ENCODE measurements at regions not wholly inside any gene's neighbourhood (a gene's known extent, or its start where the extent isn't known, plus 50 kb on each side); places are given as distances from the start of the nearest gene placed in this dataset.

DNA sequence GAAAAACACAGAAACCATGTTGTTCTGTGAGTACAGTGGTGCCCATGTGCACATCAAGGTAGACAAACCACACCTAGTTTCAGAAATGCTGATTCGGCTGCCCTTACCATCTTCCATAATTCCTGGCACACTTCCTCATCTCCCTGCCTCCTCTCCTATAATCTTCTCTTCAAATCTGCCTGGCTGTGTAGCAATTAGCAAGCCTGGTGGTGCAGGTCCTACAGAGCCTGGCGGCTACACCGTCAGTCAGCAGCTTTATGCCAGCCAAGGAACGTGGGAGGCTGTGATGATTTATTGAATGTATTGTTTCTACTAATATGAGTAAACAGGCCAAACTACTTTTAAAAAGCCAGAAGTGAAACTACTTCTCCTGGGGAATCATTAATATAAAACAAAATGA is 106.8 kb downstream of the SEMA6D start:
- peak; percentile 10 for DNase-seq

DNA sequence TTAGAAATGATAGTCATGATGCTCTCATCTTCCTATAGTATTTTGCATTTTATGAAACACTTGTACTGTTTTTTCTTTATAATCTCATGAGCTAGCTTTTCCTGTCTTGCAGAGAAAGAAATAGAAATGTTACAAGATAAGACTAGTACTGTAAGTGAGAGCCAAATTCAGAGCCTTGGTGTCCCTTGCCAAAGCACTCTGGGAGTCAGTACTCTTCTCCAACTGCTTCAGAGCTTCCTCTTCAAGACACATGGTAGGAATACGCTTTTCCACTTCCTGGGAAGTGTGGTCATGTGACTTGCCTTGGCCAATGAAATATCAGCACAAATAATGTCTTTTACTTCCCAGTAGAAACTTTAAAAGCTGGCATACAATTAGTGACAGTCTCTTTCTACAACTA is 112.4 kb downstream of the SEMA6D start:
- no peak for DNase-seq

DNA sequence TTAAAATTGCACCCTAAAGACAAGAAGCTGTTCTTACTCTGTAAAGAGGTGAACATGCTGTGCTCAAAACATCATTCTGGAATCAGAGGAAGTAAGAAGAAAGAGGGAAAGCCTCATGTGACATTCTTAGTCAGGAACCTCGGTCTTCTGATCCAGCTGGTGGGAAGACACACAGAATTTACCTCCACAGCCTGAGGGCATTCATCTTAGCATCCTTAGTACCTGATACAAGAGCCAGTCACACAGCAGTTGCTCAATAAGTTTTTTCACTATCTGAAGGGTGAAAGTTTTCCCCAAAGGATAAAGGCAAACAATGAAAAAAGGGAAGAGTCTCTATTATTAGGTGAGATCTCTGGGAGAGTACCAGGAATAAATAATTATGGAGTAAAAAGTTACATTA is 116.8 kb downstream of the SEMA6D start:
- DNase-seq, result no peak

DNA sequence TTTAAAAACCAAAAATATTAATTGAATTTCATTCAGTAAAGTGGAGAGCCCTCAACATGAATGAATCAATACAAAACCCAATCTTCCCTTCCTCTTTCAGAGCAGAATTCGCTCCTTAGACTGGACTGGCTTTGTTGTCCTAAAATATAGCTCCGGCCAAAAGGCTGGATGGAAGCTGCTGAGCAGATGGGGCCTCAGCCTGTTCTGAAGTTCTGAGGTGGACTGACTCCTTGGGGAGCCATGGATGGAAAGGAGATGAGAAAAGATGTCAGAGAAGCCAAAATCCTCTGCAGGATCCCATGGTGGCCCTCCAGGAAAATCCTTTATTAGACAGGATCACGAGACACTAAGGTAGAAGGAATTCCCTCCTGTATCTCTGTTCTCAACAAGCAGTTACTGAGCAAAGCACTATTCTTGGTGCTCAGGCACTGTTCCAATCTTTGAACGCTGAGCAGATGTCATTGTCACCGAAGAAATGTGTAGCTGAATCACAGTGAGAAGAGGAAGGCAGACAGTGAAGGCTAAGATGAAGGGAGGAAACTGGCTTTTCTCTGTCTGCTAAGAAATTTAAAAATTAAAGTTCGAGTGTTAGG is 122.0 kb downstream of the SEMA6D start:
- no peak for DNase-seq

DNA sequence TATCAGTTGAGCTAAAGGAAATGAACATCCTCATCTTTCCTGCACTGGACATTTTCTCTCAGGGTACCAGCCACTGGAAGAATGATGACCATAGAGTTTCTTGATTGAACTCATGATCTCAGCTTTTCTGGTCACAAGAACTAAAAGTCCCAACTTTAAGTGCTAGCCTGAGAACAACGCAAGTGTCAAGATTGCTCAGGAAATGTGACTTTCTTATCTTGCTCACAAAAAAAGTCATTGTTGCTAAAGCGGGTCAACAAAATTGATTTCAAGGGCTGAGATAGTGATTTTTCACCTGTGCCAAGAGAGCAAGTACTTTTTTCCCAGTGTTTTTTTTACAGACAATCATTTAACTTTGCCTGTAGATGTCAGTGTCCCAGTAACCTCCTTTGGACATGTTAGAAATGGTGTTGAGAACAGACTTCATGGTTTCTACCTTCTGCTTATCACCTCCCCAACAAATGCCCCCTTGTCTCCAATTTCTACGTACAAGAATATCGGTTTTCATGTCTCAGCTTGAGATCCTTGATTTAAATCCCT is 125.9 kb downstream of the SEMA6D start:
- no peak for DNase-seq

DNA sequence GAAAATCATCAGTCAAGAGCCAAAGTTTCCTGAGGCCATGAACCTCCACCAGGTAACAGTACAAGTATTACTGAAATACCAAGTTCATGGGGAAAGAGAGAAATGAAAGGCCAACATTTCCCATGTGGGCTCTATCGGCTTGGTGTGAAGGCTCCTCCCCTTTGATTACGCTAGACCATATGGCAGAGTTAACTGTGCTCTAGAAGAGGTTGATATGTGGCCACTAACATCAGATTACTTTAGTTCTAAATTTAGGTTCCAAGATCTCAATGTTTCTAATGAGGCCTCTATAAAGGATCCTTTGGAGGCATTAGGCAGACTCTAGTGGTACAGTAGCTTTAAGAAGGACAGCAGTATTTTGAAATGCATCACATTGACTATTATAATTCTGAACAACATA is 127.1 kb downstream of the SEMA6D start:
- DNase-seq, result no peak

DNA sequence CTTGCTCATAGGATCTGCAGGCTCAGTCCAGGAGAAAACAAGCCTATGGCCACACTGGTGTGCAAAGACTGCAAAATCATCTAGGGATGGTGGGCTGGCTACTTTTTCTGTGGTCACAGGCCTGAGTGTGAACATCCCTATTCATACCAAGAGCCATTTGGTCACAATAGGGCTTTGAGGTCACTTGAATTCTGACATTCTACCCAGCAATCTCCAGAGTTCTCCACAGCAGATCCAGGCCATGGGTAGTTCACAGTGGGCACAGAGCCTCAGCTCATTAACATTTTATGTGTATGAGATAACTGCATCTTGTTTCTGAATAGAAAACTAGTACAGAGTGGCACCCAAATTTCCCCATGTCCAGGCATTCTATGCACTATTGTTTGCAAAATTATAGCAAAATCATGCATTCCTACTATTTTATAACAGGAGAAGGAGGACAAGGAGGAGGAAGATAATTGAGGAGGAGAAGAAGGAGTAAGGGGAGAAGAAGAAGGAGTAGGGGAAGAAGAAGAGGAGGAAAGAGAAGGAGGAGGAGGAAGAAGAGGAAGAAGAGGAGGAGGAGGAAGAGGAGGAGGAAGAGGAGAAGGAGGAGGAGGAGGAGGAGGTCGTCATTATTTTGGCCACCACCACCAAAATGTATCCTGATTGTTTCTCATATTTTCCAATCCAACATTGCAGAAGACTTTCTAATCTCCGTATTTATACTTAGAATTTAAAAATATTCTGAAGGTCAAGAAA is 129.0 kb downstream of the SEMA6D start:
- DNase-seq, result no peak

DNA sequence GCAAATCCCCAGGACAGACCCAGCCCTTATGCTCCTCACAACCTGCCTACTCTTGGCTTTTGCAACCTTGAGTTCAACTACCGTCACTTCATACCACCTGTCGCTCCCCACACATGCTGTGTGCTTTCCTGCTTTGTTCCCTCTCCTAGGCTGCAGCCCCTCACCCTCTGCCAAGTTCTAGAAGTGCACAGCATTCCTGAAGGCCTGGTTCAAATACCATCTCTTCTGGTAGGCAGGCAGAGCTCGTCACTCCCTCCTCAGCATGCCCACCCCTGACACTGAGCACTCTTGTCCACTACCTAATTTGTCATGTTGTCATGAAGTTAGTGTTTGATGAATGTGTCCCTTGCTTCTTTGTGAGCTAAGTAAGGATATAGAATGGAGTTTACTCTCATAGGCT is 129.6 kb downstream of the SEMA6D start:
- no peak for DNase-seq

DNA sequence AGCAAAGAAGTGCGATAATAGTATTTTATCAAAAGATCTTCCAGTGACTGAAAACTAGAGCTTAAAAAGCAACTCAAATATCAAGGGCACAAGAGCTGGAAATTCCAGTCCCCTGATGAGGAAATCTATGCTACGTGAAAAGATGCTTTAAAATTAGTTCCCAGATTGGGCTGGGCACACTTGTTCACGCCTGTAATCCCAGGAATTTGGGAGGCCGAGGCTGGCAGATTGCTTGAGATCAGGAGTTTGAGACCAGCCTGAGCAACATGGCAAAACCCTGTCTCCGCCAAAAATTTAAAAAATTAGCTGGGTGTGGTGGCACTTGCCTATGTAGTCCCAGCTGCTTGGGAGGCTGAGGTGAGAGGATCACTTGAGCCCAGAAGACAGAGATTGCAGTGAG is 138.8 kb downstream of the SEMA6D start:
- no peak for DNase-seq

DNA sequence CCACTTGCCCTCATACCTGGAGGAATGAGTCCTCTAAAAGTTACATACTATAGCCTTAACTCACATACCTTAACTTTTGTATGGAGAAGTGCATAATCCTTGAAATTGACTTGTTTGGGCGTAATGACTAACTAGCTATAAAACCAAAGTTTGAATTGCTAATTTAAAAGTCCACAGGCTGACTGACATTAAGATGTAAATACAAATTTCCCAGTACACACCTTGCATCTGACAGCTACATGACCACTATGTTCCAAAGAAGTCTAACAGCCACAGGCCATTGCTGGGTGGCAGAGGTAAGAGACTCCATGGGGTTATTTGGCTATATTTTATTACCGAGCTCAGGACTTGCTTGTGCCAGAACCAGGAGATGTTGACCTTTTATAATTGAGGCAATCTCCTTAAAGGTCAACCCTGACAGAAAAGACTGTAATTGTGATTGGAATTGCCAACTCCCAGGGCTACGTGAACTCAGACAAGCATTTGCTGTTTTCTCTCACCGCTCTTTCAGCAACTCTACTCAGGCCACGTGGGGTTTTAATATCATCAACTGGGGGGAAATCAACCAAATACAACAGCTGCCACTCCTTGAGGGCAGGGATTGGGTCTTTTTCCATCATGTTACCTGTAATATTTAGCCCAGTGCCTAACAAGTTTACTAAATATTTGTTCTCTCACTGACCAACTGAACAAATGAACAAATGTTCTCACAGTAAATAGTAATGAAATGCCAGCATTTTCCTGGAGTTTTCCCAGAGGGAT is 139.9 kb downstream of the SEMA6D start:
- no peak for DNase-seq

DNA sequence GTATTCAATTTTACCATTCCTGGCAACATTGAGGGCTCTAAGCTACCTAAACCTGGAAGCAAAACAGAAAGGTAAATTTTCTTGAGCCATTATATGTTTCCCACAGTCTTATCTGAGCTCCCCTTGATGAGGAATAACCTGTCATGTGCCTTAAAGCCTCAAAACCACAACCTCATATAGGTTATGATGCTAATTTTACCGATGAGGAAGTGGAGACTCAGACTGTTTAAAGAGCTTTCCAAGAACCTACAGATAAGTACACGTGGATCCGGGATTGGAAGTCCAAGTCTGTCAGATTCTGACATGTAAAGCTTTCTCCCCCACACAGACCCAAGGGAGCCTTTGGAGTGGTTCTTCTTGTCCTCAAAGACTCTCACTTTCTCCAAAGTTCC is 140.5 kb downstream of the SEMA6D start:
- no peak for DNase-seq

DNA sequence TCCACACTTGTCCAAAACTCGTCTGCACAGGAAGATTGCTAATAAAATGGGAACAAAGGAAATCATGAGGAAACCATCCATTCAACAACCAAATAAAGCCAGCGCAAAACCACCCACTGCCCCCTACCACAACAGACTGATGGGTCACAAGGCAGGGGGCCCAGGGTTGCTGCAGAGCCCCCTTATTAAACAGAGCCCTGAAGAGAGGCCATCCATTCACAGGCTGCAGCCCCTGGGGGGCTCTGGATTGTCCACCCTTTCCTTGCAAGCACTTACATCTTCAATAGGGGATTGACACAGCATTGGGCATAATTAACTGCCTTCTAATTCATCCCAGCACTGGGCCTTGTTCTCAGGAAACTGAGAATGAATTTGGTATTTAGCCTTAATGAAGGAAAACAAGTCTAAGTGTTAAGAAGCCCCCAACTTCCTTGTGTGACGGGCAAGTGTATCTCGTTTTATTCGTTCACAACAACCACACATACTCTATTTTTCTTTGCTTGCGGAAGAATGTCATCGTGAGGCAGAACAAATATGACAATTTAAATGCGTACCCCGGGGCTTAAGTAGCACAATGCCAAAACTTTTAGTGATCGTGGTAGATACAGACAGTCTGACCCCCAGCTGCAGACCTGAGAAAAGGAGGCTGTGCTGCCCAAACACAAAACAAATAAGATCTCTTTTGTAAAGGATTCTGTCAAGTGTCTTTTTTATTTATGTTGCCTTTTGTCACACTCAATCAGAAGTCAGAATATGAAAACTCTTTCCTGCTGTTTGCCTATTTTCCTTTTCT is 144.0 kb downstream of the SEMA6D start:
- no peak for DNase-seq

DNA sequence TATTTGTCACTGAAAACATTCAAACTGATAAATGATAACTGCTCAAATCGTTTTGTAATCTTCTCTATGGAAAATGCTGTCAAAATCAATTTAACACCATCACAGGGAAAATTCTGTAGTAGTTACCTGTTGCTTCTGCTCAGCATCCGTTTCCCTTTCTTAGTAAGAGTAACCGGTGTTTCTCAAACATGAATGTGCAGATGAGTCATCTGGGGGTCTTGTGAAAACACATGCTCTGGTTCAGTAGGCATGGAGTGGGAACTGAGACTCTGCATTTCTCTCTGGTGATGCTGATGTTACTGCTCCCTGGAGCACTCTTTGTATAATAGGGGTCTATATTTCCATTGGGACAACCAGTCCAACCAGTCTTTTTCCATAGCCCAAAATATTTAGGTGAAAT is 145.1 kb downstream of the SEMA6D start:
- DNase-seq, result no peak

DNA sequence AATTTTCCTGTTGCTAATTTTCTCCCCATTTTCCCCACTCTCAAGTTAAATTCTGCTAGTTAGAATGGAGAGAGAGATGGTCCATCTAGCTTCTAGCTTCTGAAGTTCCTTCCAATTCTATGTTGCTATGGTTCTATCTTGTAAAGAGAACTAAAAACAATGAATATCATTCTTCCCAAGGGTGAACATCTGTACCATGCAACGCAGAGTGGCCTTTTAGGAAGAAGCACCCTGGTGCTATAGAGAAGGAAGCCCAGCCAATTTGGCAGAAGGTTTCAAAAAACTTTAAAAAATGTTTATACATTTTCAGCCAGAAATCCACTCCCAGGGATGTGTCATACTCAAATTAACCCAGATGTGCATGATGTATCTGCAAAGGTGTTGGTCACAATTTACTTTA is 149.1 kb downstream of the SEMA6D start:
- no peak for DNase-seq

DNA sequence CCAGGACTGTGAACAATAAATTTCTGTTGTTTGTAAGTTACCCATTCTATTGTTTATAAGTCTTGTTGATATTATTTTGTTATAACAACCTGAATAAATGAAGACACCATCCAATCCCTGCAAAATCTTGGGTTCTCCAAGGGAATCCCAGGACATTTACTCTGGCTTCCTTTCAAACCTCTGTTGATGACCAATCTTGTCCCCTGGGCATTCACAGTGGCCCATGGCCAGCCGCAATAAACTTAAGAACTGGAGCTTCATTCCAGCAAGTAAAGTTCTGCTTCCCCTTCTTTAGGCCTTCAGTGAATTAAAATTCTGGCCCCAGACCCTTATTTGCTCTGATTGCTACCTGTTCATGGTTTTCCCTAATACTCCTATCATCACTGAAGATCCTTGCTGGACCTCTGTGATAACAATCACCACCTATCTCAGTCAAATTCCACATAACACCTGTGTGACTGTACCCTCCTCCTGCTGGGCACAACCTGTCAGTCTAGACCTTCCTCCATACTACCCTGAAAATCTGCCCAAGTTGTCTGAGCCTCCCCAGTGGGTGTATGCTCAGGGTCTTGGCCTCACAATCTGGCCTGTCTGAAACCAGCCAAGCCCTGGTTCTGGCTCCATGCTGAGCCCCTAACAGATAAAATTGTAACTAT is 153.1 kb downstream of the SEMA6D start:
- no peak for DNase-seq

DNA sequence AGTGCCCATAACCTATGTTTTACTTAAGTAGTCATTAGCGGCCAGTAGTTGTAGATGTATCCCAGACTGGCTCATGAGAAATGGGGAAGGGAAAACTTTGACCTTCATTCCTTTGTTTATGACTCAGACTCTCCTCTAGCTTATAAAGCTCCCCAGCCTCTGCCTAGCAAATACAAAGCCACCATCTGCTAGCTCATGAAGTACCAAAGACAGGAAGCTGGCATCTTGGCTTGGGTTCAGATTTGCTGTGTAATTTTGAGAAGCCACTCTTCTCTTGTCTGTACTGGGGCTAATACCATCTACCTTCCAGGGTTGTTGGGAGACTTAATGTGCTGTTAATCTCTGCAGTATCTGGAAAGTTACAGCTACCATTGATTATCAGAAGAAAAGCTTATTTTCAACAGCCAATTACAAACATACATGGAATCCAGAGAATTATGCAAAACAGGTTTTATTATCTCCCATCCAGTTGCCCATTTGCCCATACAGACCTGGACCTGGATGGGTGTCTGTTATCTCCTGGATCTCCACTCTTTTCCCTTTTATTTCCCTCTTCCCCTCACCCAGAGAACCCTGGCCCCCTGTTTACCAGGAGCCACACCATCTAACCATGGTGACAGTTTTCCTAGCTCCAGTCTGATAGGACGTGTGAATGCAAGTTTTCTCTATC is 153.8 kb downstream of the SEMA6D start:
- peak; percentile 20 for DNase-seq

DNA sequence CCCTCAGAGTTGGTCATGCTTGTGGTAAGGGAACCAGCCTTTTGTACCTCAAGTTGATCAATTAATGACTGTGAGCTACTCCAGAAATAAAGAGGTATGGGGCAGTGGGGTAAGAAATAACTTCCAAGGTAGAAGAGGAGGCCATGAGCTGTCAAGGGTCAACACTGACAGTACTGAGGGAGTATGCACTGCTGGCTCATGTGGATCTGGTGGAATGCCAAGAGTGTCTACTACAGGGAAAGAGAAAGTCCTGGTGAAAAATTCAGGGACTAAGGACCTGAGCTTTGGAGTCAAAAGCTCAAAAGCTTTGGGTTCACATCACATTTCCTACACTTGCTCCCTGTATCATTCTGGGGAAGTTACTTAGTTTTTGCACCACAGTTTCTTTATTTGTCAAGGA is 154.9 kb downstream of the SEMA6D start:
- DNase-seq, result no peak

DNA sequence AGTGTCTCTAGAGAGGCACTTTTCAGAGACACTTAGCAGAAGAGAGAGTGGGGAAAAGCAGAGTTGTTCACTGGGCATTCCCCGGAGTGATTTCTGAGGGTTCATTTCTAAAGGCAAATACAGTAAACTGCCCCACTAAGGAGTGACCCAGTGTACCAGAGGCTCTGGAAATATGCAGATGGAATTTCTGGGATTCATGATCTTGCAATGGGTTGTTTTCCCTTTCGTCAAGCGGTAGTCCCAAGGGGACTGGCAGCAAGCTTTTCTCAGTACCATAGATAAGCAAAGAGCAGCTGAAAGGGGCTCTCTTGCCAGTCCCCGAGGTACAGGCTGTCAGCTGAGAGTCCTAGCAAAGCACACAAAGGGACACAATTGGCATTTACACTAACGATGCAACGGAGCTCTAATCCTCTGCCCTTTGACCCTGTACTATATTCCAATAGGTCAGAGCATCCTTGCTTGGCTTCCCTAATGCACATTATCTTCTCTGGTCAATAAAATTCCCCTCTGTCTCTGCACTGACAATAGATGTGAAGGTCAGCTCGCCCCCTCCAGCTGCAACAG is 155.6 kb downstream of the SEMA6D start:
- DNase-seq, result no peak

DNA sequence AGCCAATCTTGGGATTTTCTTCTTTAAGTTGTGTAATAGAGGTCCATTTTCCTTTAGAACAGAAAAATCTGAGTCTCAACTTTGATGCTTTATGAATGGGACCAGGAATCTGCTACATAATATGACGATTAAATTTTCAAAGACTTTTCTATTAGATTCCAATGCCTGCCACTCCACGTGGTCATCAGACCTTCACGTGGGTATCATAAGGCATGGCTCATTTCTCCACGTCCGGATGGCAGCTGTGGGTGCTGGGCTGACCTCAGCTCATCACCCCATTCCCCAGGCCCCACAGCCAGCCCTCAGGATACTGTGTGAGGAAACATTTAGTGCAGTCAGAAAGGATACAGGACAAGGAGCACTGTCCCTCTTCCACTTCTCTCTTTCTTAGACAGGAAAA is 159.7 kb downstream of the SEMA6D start:
- DNase-seq, result no peak

DNA sequence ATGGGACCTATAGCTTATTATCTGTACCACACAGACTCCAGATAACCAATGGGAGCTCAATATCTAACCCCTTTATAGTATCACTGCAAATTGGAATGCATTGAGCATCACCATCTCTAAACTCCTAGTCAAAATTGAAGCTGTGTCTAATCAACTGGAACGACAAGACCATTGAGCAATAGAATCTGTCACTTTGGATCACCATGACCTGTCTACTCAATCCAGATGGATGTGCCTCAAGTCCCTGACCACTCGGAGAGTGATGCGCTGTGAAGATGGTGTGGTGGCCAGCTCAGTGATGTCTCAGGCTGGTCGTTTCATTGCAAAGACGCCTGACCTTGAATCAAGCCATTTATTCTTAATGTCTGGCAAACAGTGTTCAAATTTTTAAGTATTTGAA is 160.5 kb downstream of the SEMA6D start:
- DNase-seq, result no peak

DNA sequence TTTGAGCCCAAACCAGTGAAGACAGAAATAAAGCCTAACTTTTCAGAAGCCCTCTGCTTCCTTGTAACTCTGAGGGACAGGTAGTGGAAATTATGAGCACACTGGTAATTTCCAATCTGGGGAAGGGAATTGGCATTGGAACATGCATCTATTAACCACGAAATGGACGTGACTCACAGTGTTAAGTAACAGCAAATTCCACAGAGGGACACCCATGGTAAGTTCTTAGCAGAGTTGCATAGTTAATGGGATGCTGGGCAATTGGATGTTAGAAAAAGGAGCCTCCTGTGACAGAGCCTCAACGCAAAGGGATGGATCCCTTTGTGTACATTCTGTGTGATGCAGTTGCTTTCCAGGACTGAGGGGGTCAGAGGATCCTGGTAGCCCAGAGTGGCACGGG is 168.6 kb downstream of the SEMA6D start:
- DNase-seq, result peak; percentile 61
